ENCODE measurements at regions not wholly inside any gene's neighbourhood (a gene's known extent, or its start where the extent isn't known, plus 50 kb on each side); places are given as distances from the start of the nearest gene placed in this dataset.

DNA sequence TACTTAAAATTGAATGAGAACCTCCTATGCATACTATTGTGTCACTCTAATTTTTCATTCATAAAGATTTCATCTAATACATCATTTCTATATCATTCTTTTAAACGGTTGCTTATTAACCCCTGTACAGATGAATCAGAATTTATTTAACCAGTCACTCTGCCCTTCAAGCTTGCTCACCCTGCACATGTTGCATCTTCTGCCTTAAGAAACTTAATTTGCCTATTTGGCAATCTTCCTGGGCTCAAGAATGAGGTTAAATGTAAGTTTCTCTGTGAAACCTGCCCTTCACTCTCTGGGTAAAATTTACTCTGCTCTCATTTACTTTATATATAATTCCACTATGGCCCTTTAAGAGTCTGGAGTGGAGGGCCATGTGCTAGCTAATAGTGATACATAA lies 434.7 kb upstream of the ZNF608 start:
- no peak for DNase-seq (ENCODE audit: low read depth, low spot score)
- H3K27ac ChIP-seq: no peak overlapping the region

DNA sequence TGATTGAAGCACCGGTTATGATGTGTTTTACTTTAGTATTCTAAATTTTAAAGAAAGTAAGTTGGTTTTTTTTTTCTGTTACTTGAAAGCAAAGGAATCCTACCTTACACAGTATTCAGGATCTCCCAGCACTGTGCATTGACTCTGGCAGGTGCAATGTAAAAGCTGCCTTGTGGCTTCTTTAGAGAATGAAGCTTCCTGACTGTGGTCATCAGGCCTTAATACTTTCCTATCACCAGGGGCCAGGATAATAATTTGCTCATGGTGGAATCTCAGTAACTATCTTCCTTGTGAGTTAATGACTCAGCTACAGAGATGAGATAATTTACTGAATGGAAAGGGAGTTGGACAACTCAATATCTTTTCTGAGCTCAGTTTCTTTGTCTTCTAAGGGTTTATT lies 435.5 kb upstream of the ZNF608 start:
- DNase-seq (ENCODE audit: low read depth, low spot score): no peak

DNA sequence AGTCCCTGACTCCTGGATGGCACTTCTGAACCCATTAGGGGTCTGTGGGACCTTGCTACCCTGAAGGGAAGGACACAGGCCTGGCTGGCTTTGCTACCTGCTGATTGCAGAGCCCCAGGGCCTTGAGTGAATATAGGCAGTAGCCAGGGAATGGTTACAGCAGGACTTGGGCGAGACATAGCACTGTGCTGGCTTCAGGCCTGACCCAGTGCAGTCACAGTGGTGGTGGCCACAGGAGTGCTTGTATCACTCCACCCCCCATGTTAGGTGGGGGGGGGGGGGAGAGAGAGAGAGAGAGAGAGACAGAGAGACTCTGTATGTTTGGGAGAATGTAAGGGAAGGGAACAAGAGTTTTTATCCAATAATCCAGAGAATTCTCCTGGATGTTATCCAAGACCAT lies 439.3 kb upstream of the ZNF608 start:
- H3K27ac ChIP-seq: no peak overlapping the region
- no peak for DNase-seq (ENCODE audit: low read depth, low spot score)

More for the DNA sequence above, 435.5 kb upstream of the ZNF608 start:
- H3K27ac ChIP-seq: no peak overlapping the region

DNA sequence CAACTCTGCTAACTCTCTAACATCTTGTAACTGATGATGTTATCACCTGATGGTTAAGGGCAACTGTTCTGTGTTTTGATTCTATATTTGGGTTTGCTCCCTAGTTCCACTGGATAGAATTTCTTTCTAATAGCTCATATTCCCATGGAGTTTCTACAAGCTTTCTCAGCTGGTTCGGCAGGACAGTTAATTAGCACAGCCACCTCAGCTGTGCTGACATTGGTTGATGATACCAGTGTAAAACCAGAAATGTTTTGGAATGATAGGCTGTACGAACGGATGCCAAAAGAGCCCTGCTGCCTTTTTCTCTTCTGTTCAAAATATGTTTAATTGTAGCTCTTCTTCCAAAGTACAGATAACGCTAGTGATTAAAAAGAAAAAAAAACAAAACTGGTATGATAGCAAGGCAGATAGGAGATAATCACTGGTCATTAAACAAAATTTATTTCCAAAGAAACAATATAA lies 440.5 kb upstream of the ZNF608 start:
- no peak for DNase-seq (ENCODE audit: low read depth, low spot score)

DNA sequence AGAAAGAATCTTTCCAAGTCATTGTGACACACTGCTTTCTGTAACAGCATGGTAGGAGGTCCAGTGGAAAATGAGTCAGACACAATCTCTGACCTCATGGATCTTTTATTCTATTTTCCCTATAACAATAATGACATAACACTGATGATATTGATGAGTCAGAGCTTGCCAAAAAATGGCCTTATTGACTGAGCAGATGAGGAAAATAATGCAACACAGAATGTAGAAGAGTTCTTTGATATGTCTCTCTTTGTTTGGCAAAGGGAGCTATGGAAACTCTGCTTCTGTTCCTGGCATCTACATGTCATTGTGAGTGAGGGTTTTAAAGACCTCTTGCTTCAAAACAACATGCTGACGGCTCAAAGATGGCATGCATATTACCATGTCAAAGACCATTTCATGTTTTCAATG lies 443.1 kb upstream of the ZNF608 start:
- no peak overlapping the region for H3K27ac ChIP-seq
- DNase-seq (ENCODE audit: low read depth, low spot score): no peak

More for the DNA sequence above, 440.5 kb upstream of the ZNF608 start:
- H3K27ac ChIP-seq: no peak overlapping the region

DNA sequence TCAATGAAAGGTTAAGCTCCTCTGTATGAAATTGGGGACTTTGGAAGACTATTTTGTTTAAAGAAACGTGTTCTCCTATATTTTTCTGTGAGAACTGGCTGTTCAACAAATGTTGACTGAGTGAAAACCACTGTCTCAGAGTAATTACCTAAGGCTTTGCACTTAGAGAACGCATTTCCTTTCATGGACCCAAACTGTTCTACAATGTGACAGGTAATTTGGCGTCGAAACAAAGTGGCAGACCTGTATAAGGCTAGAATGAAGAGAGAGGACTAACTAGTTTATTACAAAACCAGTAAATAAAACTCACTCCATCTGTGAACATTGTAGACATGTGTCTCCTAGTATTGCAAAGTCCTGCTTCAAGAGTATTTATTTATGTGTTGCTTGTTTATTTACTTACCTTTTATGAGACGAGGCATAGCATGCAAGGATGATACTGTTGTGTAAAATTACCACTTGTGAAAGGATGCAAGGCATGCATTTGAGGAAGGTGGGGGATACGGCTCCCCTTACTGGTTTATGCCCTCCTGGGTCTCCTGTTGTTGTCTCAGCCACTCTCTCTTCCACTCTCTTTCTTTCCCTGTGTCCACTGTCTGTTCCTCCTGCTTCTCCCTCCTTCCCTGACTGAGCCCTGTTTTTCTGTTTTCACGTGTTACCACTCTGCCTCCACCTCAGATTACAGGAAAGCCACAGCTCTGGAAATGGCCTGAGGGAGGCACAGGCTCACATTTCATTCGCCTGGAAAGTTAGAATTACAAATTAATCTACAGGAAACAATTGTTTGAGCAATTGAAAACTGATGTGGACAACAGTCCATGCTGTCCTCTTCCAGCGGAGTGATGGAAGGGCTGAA lies 444.0 kb upstream of the ZNF608 start:
- DNase-seq (ENCODE audit: low read depth, low spot score): no peak
- no peak overlapping the region for H3K27ac ChIP-seq

DNA sequence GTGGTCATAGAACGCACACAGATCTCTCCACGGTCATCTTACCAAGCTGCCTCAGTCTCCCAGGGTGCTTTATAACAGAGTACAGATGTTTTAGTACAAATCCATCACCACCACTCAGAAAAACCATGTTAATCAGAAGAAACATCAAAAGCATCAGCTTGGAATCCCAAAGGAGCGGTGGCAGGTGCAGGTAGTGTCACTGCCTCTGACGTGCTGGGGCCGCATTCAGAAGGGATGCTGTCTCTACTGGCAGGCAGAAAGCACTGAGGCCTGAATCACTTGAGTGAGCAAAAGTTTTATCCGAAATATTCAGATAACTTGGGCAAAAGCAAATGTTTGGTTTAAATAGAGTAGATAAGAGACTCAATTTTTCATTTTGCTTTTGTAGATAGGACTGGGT lies 448.4 kb upstream of the ZNF608 start:
- no peak for DNase-seq (ENCODE audit: low read depth, low spot score)
- no peak overlapping the region for H3K27ac ChIP-seq

DNA sequence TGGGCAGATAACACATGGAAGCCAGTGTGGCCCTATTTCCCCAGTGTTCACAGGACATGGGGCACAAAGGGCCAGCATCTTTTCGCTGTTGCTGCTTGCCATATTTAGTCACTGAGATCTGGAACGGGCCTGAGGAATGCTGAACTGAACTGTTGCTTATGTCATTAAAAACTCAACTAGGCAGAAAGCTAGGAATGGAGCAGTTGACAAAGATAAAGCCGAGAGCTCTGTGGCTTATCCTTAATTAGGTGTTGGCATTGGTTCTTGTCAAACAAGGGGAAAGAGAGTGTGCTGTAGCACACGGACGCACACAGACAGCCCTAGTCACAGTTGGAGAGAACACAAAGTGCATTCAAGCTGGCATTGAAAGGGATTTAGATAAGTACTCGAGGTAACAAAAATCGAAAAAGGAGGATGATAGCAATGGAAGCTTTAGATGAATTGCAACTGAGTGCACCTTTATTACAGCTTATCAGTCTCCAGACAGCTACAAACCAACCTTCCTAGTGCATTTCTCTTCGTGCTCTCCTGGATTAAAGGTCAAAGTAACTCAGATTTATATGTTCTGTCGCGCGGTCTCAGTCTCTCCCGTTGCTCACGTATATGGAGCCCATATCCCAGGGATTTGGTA lies 450.2 kb upstream of the ZNF608 start:
- H3K27ac ChIP-seq: no peak overlapping the region
- no peak for DNase-seq (ENCODE audit: low read depth, low spot score)

DNA sequence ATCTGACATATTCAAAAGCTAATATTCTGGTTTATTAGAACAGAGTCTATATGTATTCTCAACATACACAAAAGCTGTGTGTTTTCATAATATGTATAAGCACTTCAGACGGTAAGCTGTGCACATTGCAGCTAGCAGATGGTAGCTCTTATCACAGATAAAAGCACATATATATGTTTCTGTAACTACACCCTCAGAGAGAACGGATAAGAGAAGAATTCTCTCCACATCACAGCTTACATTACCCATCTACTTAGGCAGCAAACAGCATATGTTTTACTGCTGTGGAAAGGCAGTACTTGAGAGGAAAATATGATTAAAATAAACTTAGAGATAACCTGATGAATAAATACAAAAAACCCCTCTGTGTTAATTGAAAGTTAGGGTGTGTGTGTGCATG lies 450.9 kb upstream of the ZNF608 start:
- H3K27ac ChIP-seq: no peak overlapping the region
- DNase-seq (ENCODE audit: low read depth, low spot score): no peak

DNA sequence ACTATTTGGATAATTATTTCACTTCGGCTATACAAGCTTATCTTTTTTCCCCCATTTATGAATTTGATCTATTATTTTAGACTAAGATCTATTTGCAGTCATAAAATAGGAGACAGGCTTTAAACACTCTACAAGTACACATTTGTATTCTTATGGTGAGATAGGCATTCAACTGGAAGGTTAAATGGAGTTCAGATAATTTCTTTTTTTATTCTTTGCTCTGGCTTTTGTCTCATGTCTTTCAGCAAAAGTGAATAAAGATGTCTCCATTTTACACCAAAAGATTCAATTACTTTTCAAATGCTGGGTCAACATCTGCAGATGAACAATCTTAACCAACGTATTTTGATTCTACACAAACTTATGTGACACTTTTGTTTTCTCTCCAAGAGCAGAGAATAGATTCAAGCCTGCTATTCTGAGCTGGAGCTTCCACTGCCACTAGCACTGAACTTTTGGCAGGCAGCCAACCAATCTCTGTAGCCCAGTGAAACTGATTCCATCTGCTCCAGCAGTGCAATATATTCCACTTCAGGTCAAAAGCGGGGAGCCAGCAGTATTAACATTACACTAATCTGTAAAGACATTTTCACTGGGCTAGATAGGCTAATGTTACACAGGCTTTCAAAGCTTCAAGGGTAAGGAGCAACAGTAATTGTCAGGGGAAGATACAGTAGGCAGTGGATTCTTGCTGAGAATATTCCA lies 452.0 kb upstream of the ZNF608 start:
- DNase-seq (ENCODE audit: low read depth, low spot score): no peak
- H3K27ac ChIP-seq: no peak overlapping the region

DNA sequence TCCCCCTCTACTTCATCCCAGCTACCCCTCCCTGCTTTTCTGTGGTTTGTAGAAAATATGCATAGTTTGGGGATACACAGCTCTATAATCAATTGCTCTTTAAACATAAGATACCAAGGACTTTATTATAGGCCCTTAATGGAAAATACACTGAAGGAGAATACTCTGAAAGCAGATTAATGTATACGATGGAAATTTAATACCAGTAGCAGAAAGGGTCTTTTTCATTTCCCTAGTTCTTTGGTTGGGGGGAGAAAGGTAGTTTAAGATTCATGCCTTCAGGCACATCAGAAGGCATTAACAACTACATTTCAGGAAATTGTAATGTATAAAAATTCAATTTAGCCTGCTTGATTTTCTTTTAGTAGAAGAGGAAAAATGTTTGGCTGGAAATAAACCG lies 452.9 kb upstream of the ZNF608 start:
- no peak overlapping the region for H3K27ac ChIP-seq
- DNase-seq (ENCODE audit: low read depth, low spot score): no peak

DNA sequence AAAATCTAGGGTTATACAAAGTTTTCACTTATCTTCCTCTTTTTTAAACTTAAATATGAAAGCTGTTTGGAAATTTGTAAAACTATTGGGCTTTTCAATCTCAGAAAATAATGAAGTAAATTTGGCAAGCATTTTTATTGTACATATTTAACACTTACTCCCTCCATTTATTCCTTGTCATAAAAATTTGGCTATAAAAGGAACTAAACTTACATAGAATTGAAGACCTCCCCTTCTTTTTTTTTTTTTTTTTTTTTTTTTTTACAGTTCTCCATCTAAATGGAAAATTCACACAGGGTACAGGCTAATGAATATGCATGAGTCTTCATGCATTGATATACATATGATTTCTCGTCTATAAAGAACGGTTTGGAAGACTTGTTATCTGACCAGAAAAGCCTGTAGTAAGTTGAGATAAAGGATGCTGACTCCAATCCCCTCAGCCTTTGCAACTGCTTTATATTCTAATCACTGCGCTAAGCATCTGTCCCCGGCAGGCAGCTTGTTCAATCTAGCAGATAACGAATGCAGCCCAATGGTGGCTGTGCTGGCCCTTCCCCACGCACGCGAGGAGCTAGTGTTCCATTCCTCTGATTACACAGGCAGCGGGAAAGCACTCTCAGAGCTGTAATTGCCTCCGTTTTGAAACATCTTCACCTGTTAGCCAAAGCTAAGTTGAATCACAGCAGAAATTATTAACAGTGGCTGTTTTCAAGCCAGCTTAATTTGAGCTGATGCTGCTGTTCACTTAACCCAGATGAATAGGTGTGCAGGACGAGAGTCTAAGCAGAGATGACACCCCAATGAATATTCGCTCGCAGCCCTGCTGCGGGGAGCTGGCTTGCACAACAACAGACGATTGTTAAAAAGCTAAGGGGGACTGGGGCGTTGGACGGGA lies 453.8 kb upstream of the ZNF608 start:
- H3K27ac ChIP-seq: no peak overlapping the region
- DNase-seq (ENCODE audit: low read depth, low spot score): no peak

DNA sequence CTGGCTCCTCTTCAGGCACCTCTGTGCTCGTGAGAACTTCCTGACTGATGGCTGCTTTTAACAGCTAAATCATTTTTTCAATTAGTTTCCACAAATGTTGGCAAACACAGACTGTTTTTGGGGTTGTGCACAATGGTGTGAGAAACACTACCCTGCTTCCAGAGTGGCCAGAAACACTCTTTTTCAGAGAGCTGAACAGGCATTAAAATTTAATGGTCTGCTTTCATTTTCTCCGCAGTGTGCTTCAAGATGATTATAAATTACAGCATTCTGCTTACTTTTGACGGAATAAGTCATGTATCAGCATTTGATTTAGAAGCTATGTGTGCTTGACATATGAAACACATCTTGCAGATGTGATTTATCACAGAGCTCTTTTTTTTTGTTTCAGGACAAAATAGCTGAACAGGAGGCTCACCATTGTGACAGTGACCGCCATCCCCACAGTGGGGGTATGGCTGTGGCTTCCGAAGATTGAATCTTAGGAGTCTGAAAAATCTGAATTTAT lies 454.5 kb upstream of the ZNF608 start:
- no peak for DNase-seq (ENCODE audit: low read depth, low spot score)
- no peak overlapping the region for H3K27ac ChIP-seq

DNA sequence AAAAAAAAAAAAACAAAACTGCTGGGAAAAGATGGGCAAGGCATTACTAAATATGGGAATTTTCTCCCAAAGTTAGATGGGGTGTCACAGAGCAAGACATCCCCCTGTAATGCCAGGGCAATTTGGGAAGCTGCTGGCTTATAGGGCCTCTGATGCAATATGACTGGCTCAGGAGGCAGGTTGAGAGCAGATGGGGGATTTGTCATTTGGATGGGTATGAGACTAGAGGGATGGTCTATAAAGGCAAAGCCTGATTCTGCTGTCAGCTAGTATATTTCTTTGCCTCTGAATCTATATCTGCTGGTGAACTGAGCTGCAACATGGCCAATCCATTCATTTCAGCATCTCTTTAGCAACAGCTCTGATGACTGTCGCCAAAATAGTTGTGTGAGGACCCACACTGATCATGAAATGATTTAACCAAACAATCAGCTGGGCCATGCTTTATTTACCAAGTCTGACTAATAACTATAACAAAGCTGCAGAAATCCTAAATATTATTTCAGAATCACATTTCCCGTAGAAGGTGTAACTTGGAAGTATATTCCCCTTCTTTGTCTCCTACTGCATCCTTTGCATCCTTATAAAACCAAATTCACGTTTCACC lies 455.1 kb upstream of the ZNF608 start:
- H3K27ac ChIP-seq: no peak overlapping the region
- DNase-seq (ENCODE audit: low read depth, low spot score): no peak

DNA sequence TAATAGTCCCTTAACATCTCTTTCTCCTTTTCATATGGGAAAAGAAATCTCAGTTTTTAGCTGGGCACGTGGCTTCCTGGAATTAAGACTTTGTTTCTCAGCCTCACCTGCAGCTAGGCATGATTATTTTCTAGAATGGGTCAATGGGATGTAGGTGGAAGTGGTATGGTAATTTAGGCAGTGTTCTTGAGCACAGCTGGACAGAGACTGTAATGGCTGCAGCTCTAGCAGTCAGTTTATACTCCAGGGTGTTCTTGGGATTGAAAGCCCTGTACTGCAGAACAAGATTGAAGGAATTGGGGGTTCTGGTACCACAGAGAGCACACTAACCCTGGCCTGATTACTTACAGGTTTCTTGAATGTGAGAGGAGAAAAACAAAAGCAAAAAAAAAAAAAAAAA lies 455.9 kb upstream of the ZNF608 start:
- no peak overlapping the region for H3K27ac ChIP-seq
- no peak for DNase-seq (ENCODE audit: low read depth, low spot score)

DNA sequence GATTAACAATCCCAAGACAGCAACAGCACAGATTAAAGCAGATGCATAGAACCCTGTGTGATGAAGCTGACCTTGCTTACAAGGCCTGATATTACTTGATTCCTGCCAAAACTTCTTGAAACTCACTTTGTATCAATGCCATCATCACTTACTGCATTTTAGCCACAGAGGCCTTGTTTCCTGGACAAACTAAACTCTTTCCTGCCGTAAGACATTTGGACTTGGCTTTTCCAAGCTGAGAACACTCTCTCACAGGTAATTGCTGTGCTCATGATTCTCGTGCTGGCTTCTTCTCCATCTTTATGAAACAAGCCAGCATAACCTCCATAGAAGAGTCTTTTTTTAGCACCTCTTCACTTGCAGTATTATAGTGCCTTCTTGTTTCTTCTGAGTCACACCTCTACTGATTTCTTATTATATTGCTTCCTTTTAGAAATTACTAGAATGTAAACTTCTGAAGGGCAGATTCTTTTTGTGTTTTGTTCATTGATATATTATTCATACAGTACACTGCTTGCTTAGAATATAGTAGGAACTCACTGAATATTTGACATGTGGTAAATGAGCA lies 456.5 kb upstream of the ZNF608 start:
- H3K27ac ChIP-seq: no peak overlapping the region
- no peak for DNase-seq (ENCODE audit: low read depth, low spot score)

DNA sequence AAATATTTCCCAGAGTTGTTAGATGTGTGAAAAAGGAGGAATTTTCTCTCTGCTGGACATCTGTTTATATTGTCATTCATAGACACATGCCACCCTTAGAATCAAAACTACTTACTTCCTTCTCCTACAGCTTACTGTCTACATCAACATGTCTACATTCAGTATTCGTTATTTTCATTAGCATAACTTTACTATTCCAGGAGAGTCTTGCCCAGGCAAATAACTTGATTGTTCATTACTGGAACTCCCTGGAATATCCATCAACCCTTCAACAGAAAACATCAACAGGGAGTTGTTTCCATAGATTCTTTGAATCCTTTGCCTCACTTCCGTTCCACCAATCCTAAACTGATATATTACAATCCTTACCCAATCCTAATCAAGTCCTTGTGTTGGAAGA lies 457.5 kb upstream of the ZNF608 start:
- no peak overlapping the region for H3K27ac ChIP-seq
- no peak for DNase-seq (ENCODE audit: low read depth, low spot score)

DNA sequence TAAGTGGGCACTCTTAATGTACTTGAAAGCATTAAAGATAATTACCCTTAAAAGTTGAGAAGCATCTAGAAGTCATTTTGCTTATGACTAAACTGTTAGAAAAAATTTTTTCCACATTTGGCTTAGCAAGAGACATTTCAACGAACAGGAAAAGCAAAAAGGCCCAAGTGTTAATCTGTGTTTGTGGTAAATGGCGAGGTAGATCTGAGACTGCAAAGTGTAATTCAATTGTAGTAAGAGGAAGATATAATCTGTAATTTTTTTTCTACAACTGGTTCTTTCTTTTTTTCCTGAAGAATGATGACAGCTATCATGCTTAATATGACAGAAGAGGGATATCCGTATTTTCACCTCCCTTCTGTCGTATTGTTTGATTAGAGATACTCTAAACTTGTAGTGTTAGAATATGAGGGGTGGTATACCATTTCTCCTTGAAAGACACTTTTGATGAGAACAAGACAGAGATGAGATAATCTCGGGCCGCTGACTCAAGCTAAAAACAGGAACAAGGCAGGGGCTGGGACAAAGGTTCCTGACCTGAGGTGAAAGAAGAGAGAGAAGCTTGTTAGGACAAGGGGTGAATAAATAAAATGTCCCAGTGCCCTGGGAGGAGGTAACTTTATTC lies 459.3 kb upstream of the ZNF608 start:
- DNase-seq (ENCODE audit: low read depth, low spot score): no peak
- no peak overlapping the region for H3K27ac ChIP-seq

DNA sequence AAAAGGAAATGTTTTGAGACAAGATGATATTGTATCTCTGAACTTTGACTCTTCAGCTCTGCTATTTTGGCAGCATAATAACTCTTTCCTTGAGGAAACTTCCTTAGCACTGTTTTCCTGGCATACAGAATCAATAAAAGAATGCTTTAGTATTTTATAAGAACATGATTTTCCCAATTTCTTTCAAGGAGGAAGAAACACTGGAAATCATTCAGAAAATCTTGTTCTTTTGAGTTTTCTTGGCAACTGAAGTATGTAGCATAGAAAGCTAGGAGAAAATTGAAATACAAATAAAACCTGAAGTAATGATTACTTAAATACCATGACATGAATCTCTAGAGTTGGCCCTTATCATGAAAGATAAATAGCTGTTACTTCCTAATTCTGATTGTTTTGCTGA lies 461.4 kb upstream of the ZNF608 start:
- DNase-seq (ENCODE audit: low read depth, low spot score): no peak
- H3K27ac ChIP-seq: no peak overlapping the region
